Heart left ventricle (tissue), 16 donors: ENCODE measurements at regions not wholly inside any gene's neighbourhood (a gene's known extent, or its start where the extent isn't known, plus 50 kb on each side); places are given as distances from the start of the nearest gene placed in this dataset.

Source experiments
- ATAC-seq, 4 donors: fragments of 200-7000 bp; cut with Tn5 transposase; one replicate each; pipeline ENCODE4 v1.9.1; 2020 to 2022; ENCODE audit warnings: moderate library complexity in 4 of 4, mild to moderate bottlenecking in 3 of 4, moderate number of reproducible peaks in 1 of 4
- DNase-seq, 5 donors: peaks; one replicate each; pipeline ENCODE4 v3.0.0-alpha.2; 2020
- H3K27ac ChIP-seq, 12 donors: fragments of 200-600 bp; sonication (generic) in 4 of 12; one replicate each; pipeline versions ENCODE4 v1.5.0 to v1.8.0; 2016 to 2022; ENCODE audit warnings: mild to moderate bottlenecking in 2 of 12
- H3K27me3 ChIP-seq, 9 donors: fragments of 200-600 bp; sonication (generic) in 2 of 9; one replicate each; pipeline versions ENCODE4 v1.5.1 to v1.8.0; 2016 to 2022; ENCODE audit warnings: mild to moderate bottlenecking in 3 of 9
- H3K36me3 ChIP-seq, 9 donors: fragments of 200-600 bp; sonication (generic) in 2 of 9; one replicate each; pipeline versions ENCODE4 v1.5.0 to v1.8.0; 2018 to 2022; ENCODE audit warnings: mild to moderate bottlenecking in 2 of 9
- H3K4me1 ChIP-seq, 12 donors: fragments of 200-600 bp; sonication (generic) in 4 of 12; one replicate each; pipeline versions ENCODE4 v1.5.0 to v1.8.0; 2016 to 2022; ENCODE audit warnings: mild to moderate bottlenecking in 3 of 12
- H3K4me3 ChIP-seq, 12 donors: fragments of 200-600 bp; sonication (generic) in 4 of 12; one replicate each; pipeline versions ENCODE4 v1.5.0 to v1.8.0; 2017 to 2022; ENCODE audit warnings: mild to moderate bottlenecking in 9 of 12, moderate library complexity in 4 of 12
- H3K9me3 ChIP-seq, 12 donors: fragments of 200-600 bp; sonication (generic) in 4 of 12; one replicate each; pipeline versions ENCODE4 v1.5.0 to v1.8.0; 2016 to 2022; ENCODE audit warnings: mild to moderate bottlenecking in 1 of 12
- CTCF ChIP-seq, 12 donors: fragments of 200-600 bp; sonication (generic) in 4 of 12; IDR thresholded peaks; one replicate each; pipeline versions ENCODE4 v1.5.0 to v1.8.0; 2018 to 2022; ENCODE audit warnings: antibody characterized with exemption in 12 of 12, mild to moderate bottlenecking in 5 of 12
- POLR2A ChIP-seq, 2 donors: fragments of 450-650 bp; IDR thresholded peaks; one replicate each; pipeline ENCODE4 v1.6.1; 2017; ENCODE audit warnings: antibody characterized with exemption in 2 of 2, mild to moderate bottlenecking in 2 of 2, moderate library complexity in 2 of 2
- WGBS, 4 donors: extraction: QIAGEN DNeasy Blood & Tissue Kit in 2 of 4; methylation state at CpG; one replicate each; pipeline versions ENCODE4 v1.1.5 to v1.1.7; 2013 to 2018; 5-methylcytosine and 5-hydroxymethylcytosine counted together
- intact Hi-C, 10 donors: fragments of 100-400 bp; cut with DNase I; formaldehyde crosslinking; loops; one replicate each; pipeline versions ENCODE4 v1.11.1 to v1.14.2; 2022
- donor health status: ischemic (EF 13 %, LVEDD 7.1; RV severe dilation, severe dysfunction).
- donor health status: healthy with polysubstance abuse.
- donor health status: DM: no; HTN: yes; CAD: no.
- donor health status: DM: no; HTN: no; CAD: no.
- donor health status: ischemic (EF 25% LVEDD 6.9; RV normal size, moderate dysfunction).
- donor health status: ischemic (EF 25% LVEDD 5.7; RV mildly dilated, moderate dysfunction).
- donor health status: healthy.
- donor health status: DM: yes; HTN: yes; CAD: no.
- donor health status: ischemic (EF 35%, LVEDD 5.7; RV mildly dilated, moderate dysfunction).
- donor health status: nonischemic (EF 11% LVEDD 7.7; RV severe dilation, severe dysfunction).
- donor health status: DM: yes; HTN: yes; CAD: no.
- donor health status: PGD.
- donor health status: ischemic (EF 29% LVEDD 5.4; RV normal size, mild dysfunction).
- donor health status: nonischemic (EF 23%, LVEDD 6.1; RV moderate dilation, normal function).

GRCh38 chr1:76724816-76725215 lies 142.5 kb upstream of the ST6GALNAC5 start:
- DNase-seq (no peak), ATAC-seq (no peak)
- H3K4me3 ChIP-seq, result no peak overlapping the region
- no peaks in the 10 kb centered on the region for H3K27me3 ChIP-seq
- no peak for TF ChIP-seq CTCF (IDR thresholded peaks at IDR 0.05)
- TF ChIP-seq POLR2A (IDR thresholded peaks at IDR 0.05), result no peak
- WGBS, 4 donors, result 87 to 95% (median 91%) methylated on average over 3 of the region's 3 CpGs
- H3K4me1 ChIP-seq, result no peaks in the 10 kb centered on the region
- intact Hi-C loops, result no loop called here
- H3K9me3 ChIP-seq, result no peaks in the 10 kb centered on the region
- H3K36me3 ChIP-seq, result no peaks in the 10 kb centered on the region
- no peak overlapping the region for H3K27ac ChIP-seq

GRCh38 chr1:76725864-76726619 lies 141.2 kb upstream of the ST6GALNAC5 start:
- Histone ChIP-seq H3K27ac (no peak overlapping the region), H3K9me3 (no peaks in the 10 kb centered on the region), H3K36me3 (no peaks in the 10 kb centered on the region), H3K27me3 (no peaks in the 10 kb centered on the region), H3K4me3 (no peak overlapping the region), H3K4me1 (no peaks in the 10 kb centered on the region)
- ATAC-seq (no peak), DNase-seq (no peak)
- intact Hi-C loops, result no loop called here
- TF ChIP-seq POLR2A (IDR thresholded peaks at IDR 0.05) (no peak), CTCF (IDR thresholded peaks at IDR 0.05) (no peak)
- 60 to 72% (median 69%) methylated on average over 5 of the region's 5 CpGs for WGBS, 4 donors

- DNase-seq, result peak in 2 of 5 donors; percentile 8 to 55
- no peaks in the 10 kb centered on the region for H3K4me1 ChIP-seq
- H3K36me3 ChIP-seq, result no peaks in the 10 kb centered on the region
- H3K27me3 ChIP-seq, result no peaks in the 10 kb centered on the region
- no peak overlapping the region for H3K4me3 ChIP-seq
- no peak for TF ChIP-seq POLR2A (IDR thresholded peaks at IDR 0.05)
- no peak for TF ChIP-seq CTCF (IDR thresholded peaks at IDR 0.05)
- H3K27ac ChIP-seq, result no peak overlapping the region
- intact Hi-C loops, result no loop called here
- peak in 3 of 4 donors; percentile 47 to 52 (median 48) for ATAC-seq
- H3K9me3 ChIP-seq, result no peaks in the 10 kb centered on the region
Observed at GRCh38 chr1:76727520-76727919, 139.8 kb upstream of the ST6GALNAC5 start.

GRCh38 chr1:76729142-76729541 lies 138.1 kb upstream of the ST6GALNAC5 start:
- intact Hi-C loops, result no loop called here
- no peak overlapping the region for H3K27ac ChIP-seq
- 89 to 91% (median 90%) methylated on average over 3 of the region's 3 CpGs for WGBS, 4 donors
- TF ChIP-seq CTCF (IDR thresholded peaks at IDR 0.05), result no peak
- no peak for TF ChIP-seq POLR2A (IDR thresholded peaks at IDR 0.05)
- H3K36me3 ChIP-seq, result no peaks in the 10 kb centered on the region
- DNase-seq (no peak), ATAC-seq (no peak)
- H3K4me3 ChIP-seq, result no peak overlapping the region
- no peaks in the 10 kb centered on the region for H3K27me3 ChIP-seq
- H3K9me3 ChIP-seq, result no peaks in the 10 kb centered on the region
- H3K4me1 ChIP-seq, result no peaks in the 10 kb centered on the region
